OCI-LY7 (cell line): ENCODE measurements at regions not wholly inside any gene's neighbourhood (a gene's known extent, or its start where the extent isn't known, plus 50 kb on each side); places are given as distances from the start of the nearest gene placed in this dataset.

Experiments
- BruUV-seq: library from RNA; stranded (reverse); fragments of 400-500 nt; replicated peaks from 2 replicates; lab custom pipeline; 2021; lab: Mats Ljungman, UMichigan
- CTCF ChIA-PET: fragments of 300-600 bp; sonication (Branson Sonifier 250); formaldehyde crosslinking; loops from one replicate; lab custom pipeline; 2022; ENCODE audit warnings: antibody characterized with exemption; ENCODE audit not compliant: unreplicated experiment; lab: Charles Lee
- POLR2A ChIA-PET: fragments of 300-600 bp; sonication (Branson Sonifier 250); formaldehyde crosslinking; loops from one replicate; lab custom pipeline; 2022; ENCODE audit warnings: antibody characterized with exemption; lab: Charles Lee
- DNase-seq: peaks from one replicate; pipeline ENCODE4 v3.0.0-alpha.2; 2015; ENCODE audit warnings: low spot score
- H2AFZ ChIP-seq: fragments of 200-600 bp; sonication (generic), shearing (Covaris generic); 2 replicates; pipeline ENCODE4 v1.6.1; 2014; ENCODE audit warnings: mild to moderate bottlenecking, antibody characterized with exemption, low read length, moderate library complexity
- H3K27ac ChIP-seq: fragments of 200-600 bp; sonication (generic); 2 replicates; pipeline ENCODE4 v1.5.1; 2014; ENCODE audit warnings: mixed run types, low read depth, mild to moderate bottlenecking, moderate library complexity, low read length, inconsistent platforms; ENCODE audit not compliant: poor library complexity, severe bottlenecking
- H3K36me3 ChIP-seq: fragments of 200-600 bp; sonication (generic); 2 replicates; pipeline ENCODE4 v1.6.1; 2014; ENCODE audit warnings: mild to moderate bottlenecking, antibody characterized with exemption, low read length, moderate library complexity, mixed read lengths; ENCODE audit not compliant: insufficient read depth
- H3K4me1 ChIP-seq: fragments of 200-600 bp; sonication (generic); 2 replicates; pipeline ENCODE4 v1.5.1; 2014; ENCODE audit warnings: mild to moderate bottlenecking, low read length; ENCODE audit not compliant: insufficient read depth, poor library complexity, severe bottlenecking
- H3K4me2 ChIP-seq: fragments of 200-600 bp; sonication (generic); 2 replicates; pipeline ENCODE4 v1.6.1; 2014; ENCODE audit warnings: mild to moderate bottlenecking, low read length
- H3K4me3 ChIP-seq: fragments of 200-600 bp; sonication (generic); 2 replicates; pipeline ENCODE4 v1.5.1; 2014; ENCODE audit warnings: mild to moderate bottlenecking, low read depth, low read length; ENCODE audit not compliant: poor library complexity, severe bottlenecking
- H3K79me2 ChIP-seq: fragments of 200-600 bp; sonication (generic); 2 replicates; pipeline ENCODE4 v1.6.1; 2016; ENCODE audit warnings: low read depth, mild to moderate bottlenecking, low read length, moderate library complexity, mixed read lengths; ENCODE audit not compliant: insufficient read depth
- H3K9me2 ChIP-seq: fragments of 200-600 bp; sonication (generic); 2 replicates; pipeline ENCODE4 v1.6.1; 2016; ENCODE audit warnings: mild to moderate bottlenecking, low read length, mixed read lengths; ENCODE audit not compliant: insufficient read depth
- H3K9me3 ChIP-seq: fragments of 200-600 bp; sonication (generic); 2 replicates; pipeline ENCODE4 v1.6.1; 2014; ENCODE audit warnings: mild to moderate bottlenecking, mixed run types, low read length, mixed read lengths
- H4K20me1 ChIP-seq: fragments of 200-600 bp; sonication (generic); 2 replicates; pipeline ENCODE4 v1.6.1; 2014; ENCODE audit warnings: mild to moderate bottlenecking, antibody characterized with exemption, low read length, moderate library complexity, mixed read lengths; ENCODE audit not compliant: insufficient read depth
- CTCF ChIP-seq: fragments of 200-600 bp; sonication (generic); conservative IDR thresholded peaks from 2 replicates; pipeline ENCODE4 v1.5.1; 2014; ENCODE audit warnings: mild to moderate bottlenecking, antibody characterized with exemption, low read length, moderate library complexity, mixed read lengths
- EZH2phosphoT487 ChIP-seq: fragments of 200-600 bp; sonication (generic); IDR thresholded peaks from 2 replicates; pipeline ENCODE4 v1.6.1; 2018; ENCODE audit warnings: low read depth, borderline replicate concordance, mild to moderate bottlenecking, mixed run types, antibody characterized with exemption, low read length, moderate library complexity, mixed read lengths
- intact Hi-C: fragments of 100-400 bp; cut with micrococcal nuclease; formaldehyde crosslinking; loops from one replicate; pipeline ENCODE4 v1.10.0; 2022; ENCODE audit not compliant: unreplicated experiment

- ChIA-PET POLR2A (interaction anchor here (1.2 kb wide), 1 partner anchor 32 kb away, joined by 3 read pairs; no protein-coding TSS in a partner anchor), CTCF (no interaction called here)
- intact Hi-C loops: no loop called here
- DNase-seq: no peak
- no TSS peak for BruUV-seq
- no peaks in the 10 kb centered on the region for H3K4me1 ChIP-seq
- no peaks in the 10 kb centered on the region for H3K9me3 ChIP-seq
- TF ChIP-seq CTCF (no peak), EZH2phosphoT487 (no peak)
- H3K4me2 ChIP-seq: no peak overlapping the region
- no peak overlapping the region for H2AFZ ChIP-seq
- H3K9me2 ChIP-seq: no peaks in the 10 kb centered on the region
- H3K79me2 ChIP-seq: no peaks in the 10 kb centered on the region
- no peaks in the 10 kb centered on the region for H4K20me1 ChIP-seq
- no peak overlapping the region for H3K4me3 ChIP-seq
- no peaks in the 10 kb centered on the region for H3K36me3 ChIP-seq
- no peak overlapping the region for H3K27ac ChIP-seq
These were observed 401.4 kb upstream of the ID4 start for GRCh38 chr6:19435755-19436154.

- BruUV-seq: no TSS peak
- H3K4me3 ChIP-seq: no peak overlapping the region
- CTCF ChIA-PET: no interaction called here
- H3K27ac ChIP-seq: no peak overlapping the region
- no peaks in the 10 kb centered on the region for H3K36me3 ChIP-seq
- no peaks in the 10 kb centered on the region for H3K4me1 ChIP-seq
- no peaks in the 10 kb centered on the region for H4K20me1 ChIP-seq
- no peak overlapping the region for H3K4me2 ChIP-seq
- POLR2A ChIA-PET: interaction anchor here (1.4 kb wide), 1 partner anchor 13 kb away, joined by 3 read pairs; no protein-coding TSS in a partner anchor
- H3K9me2 ChIP-seq: no peaks in the 10 kb centered on the region
- TF ChIP-seq CTCF (no peak), EZH2phosphoT487 (no peak)
- intact Hi-C loops: no loop called here
- no peak overlapping the region for H2AFZ ChIP-seq
- no peaks in the 10 kb centered on the region for H3K9me3 ChIP-seq
- no peaks in the 10 kb centered on the region for H3K79me2 ChIP-seq
- DNase-seq: no peak
These were observed 398.4 kb upstream of the ID4 start for GRCh38 chr6:19438566-19439353.

GRCh38 chr6:19440531-19440930 lies 396.6 kb upstream of the ID4 start:
- Histone ChIP-seq H3K4me3 (no peak overlapping the region), H3K36me3 (no peaks in the 10 kb centered on the region), H3K79me2 (no peaks in the 10 kb centered on the region), H3K4me2 (no peak overlapping the region), H2AFZ (no peak overlapping the region), H3K9me2 (no peaks in the 10 kb centered on the region), H3K4me1 (no peaks in the 10 kb centered on the region), H3K9me3 (no peaks in the 10 kb centered on the region), H3K27ac (no peak overlapping the region), H4K20me1 (no peaks in the 10 kb centered on the region)
- intact Hi-C loops: no loop called here
- TF ChIP-seq CTCF (no peak), EZH2phosphoT487 (no peak)
- no TSS peak for BruUV-seq
- ChIA-PET CTCF (no interaction called here), POLR2A (interaction anchor here (1.1 to 1.2 kb wide), 2 partner anchors 16 to 25 kb away, joined by 3 read pairs; no protein-coding TSS in a partner anchor)
- DNase-seq: no peak
